Upper lobe of right lung (tissue), 1 donor: ENCODE measurements at regions not wholly inside any gene's neighbourhood (a gene's known extent, or its start where the extent isn't known, plus 50 kb on each side); places are given as distances from the start of the nearest gene placed in this dataset.

Source experiments
- ATAC-seq: fragments of 200-7000 bp; cut with Tn5 transposase; one replicate; pipeline ENCODE4 v1.9.1; 2020; ENCODE audit warnings: mild to moderate bottlenecking, moderate library complexity
- DNase-seq: peaks from one replicate; pipeline ENCODE4 v3.0.0-alpha.2; 2020
- H3K27ac ChIP-seq: fragments of 200-600 bp; one replicate; pipeline ENCODE4 v1.8.0; 2022
- H3K27me3 ChIP-seq: fragments of 200-600 bp; one replicate; pipeline ENCODE4 v1.8.0; 2022; ENCODE audit warnings: mild to moderate bottlenecking
- H3K36me3 ChIP-seq: fragments of 200-600 bp; one replicate; pipeline ENCODE4 v1.8.0; 2022
- H3K4me1 ChIP-seq: fragments of 200-600 bp; one replicate; pipeline ENCODE4 v1.8.0; 2022
- H3K4me3 ChIP-seq: fragments of 200-600 bp; one replicate; pipeline ENCODE4 v1.8.0; 2022; ENCODE audit warnings: mild to moderate bottlenecking
- H3K9me3 ChIP-seq: fragments of 200-600 bp; one replicate; pipeline ENCODE4 v1.8.0; 2022
- CTCF ChIP-seq: fragments of 200-600 bp; IDR thresholded peaks from one replicate; pipeline ENCODE4 v1.8.0; 2022; ENCODE audit warnings: antibody characterized with exemption
- intact Hi-C: fragments of 100-400 bp; cut with DNase I; formaldehyde crosslinking; loops from one replicate; pipeline ENCODE4 v1.11.0; 2022
- donor health status: DM: no; HTN: yes; CAD: no; lungs with severe emphysema.

GRCh38 chr11:24239930-24240329, 256.9 kb upstream of the LUZP2 start:
- intact Hi-C loops = no loop called here
- TF ChIP-seq CTCF = no peak
- no peaks in the 10 kb centered on the region for H3K27me3 ChIP-seq
- no peaks in the 10 kb centered on the region for H3K36me3 ChIP-seq
- H3K27ac ChIP-seq = no peak overlapping the region
- no peaks in the 10 kb centered on the region for H3K9me3 ChIP-seq
- ATAC-seq = no peak
- H3K4me3 ChIP-seq = no peak overlapping the region
- H3K4me1 ChIP-seq = no peaks in the 10 kb centered on the region
- DNase-seq = no peak

- DNase-seq (no peak), ATAC-seq (no peak)
- Histone ChIP-seq H3K36me3 (no peaks in the 10 kb centered on the region), H3K4me1 (no peaks in the 10 kb centered on the region), H3K4me3 (no peak overlapping the region), H3K27ac (no peak overlapping the region), H3K9me3 (no peaks in the 10 kb centered on the region), H3K27me3 (no peaks in the 10 kb centered on the region)
- intact Hi-C loops = no loop called here
- no peak for TF ChIP-seq CTCF
Observed at GRCh38 chr11:24240496-24241175, 256.2 kb upstream of the LUZP2 start.

GRCh38 chr11:24246715-24247114, 250.1 kb upstream of the LUZP2 start:
- Histone ChIP-seq H3K36me3 (no peaks in the 10 kb centered on the region), H3K9me3 (no peaks in the 10 kb centered on the region), H3K27me3 (no peaks in the 10 kb centered on the region), H3K4me3 (no peak overlapping the region), H3K27ac (no peak overlapping the region), H3K4me1 (no peaks in the 10 kb centered on the region)
- ATAC-seq = no peak
- DNase-seq = no peak
- intact Hi-C loops = no loop called here
- TF ChIP-seq CTCF = no peak

GRCh38 chr11:24247846-24248245, 249.0 kb upstream of the LUZP2 start:
- Histone ChIP-seq H3K4me1 (no peaks in the 10 kb centered on the region), H3K27me3 (no peaks in the 10 kb centered on the region), H3K9me3 (no peaks in the 10 kb centered on the region), H3K4me3 (no peak overlapping the region), H3K27ac (no peak overlapping the region), H3K36me3 (no peaks in the 10 kb centered on the region)
- DNase-seq (no peak), ATAC-seq (no peak)
- intact Hi-C loops = no loop called here
- no peak for TF ChIP-seq CTCF

GRCh38 chr11:24249921-24250320, 246.9 kb upstream of the LUZP2 start:
- intact Hi-C loops = no loop called here
- Histone ChIP-seq H3K9me3 (no peaks in the 10 kb centered on the region), H3K4me1 (no peaks in the 10 kb centered on the region), H3K36me3 (no peaks in the 10 kb centered on the region), H3K27ac (no peak overlapping the region), H3K4me3 (no peak overlapping the region), H3K27me3 (no peaks in the 10 kb centered on the region)
- ATAC-seq = no peak
- TF ChIP-seq CTCF = no peak
- DNase-seq = no peak

GRCh38 chr11:24253237-24253760, 243.6 kb upstream of the LUZP2 start:
- Histone ChIP-seq H3K4me1 (no peaks in the 10 kb centered on the region), H3K27ac (no peak overlapping the region), H3K9me3 (no peaks in the 10 kb centered on the region), H3K27me3 (no peaks in the 10 kb centered on the region), H3K36me3 (no peaks in the 10 kb centered on the region), H3K4me3 (no peak overlapping the region)
- no peak for ATAC-seq
- no peak for TF ChIP-seq CTCF
- no peak for DNase-seq
- intact Hi-C loops = no loop called here
